Osteoblast (primary cell): ENCODE measurements at regions not wholly inside any gene's neighbourhood (a gene's known extent, or its start where the extent isn't known, plus 50 kb on each side); places are given as distances from the start of the nearest gene placed in this dataset.

ENCODE experiments used
- DNase-seq: peaks from one replicate; pipeline ENCODE4 v3.0.0; 2011; ENCODE audit warnings: low spot score, mixed read lengths; ENCODE audit not compliant: insufficient read length; ENCODE audit errors: missing footprints
- H2AFZ ChIP-seq: 2 replicates; pipeline ENCODE4 v1.6.0; 2011; ENCODE audit warnings: mild to moderate bottlenecking, low read length
- H3K27ac ChIP-seq: 2 replicates; pipeline ENCODE4 v1.5.1; 2011; ENCODE audit warnings: mild to moderate bottlenecking, low read depth, low read length, moderate library complexity
- H3K27me3 ChIP-seq: 2 replicates; pipeline ENCODE4 v1.6.0; 2012; ENCODE audit warnings: mild to moderate bottlenecking, control low read depth, inconsistent platforms, low read length, moderate library complexity; ENCODE audit not compliant: insufficient read depth
- H3K36me3 ChIP-seq: 2 replicates; pipeline ENCODE4 v1.5.1; 2011; ENCODE audit warnings: mild to moderate bottlenecking, low read length, control low read depth, moderate library complexity; ENCODE audit not compliant: insufficient read depth
- H3K4me1 ChIP-seq: 2 replicates; pipeline ENCODE4 v1.5.1; 2011; ENCODE audit warnings: mild to moderate bottlenecking, low read length, control low read depth, moderate library complexity; ENCODE audit not compliant: insufficient read depth
- H3K4me2 ChIP-seq: 2 replicates; pipeline ENCODE4 v1.6.0; 2011; ENCODE audit warnings: mild to moderate bottlenecking, low read length; ENCODE audit not compliant: insufficient read depth
- H3K4me3 ChIP-seq: fragments of 200-600 bp; sonication (generic); 3 replicates; pipeline ENCODE4 v1.5.1; 2012; ENCODE audit warnings: mild to moderate bottlenecking, low read length, inconsistent platforms; ENCODE audit not compliant: insufficient read depth
- H3K79me2 ChIP-seq: 2 replicates; pipeline ENCODE4 v1.6.0; 2012; ENCODE audit warnings: mild to moderate bottlenecking, low read length, control low read depth, inconsistent platforms; ENCODE audit not compliant: insufficient read depth
- H3K9me3 ChIP-seq: 2 replicates; pipeline ENCODE4 v1.5.1; 2011; ENCODE audit warnings: low read depth, low read length, control low read depth
- H4K20me1 ChIP-seq: 2 replicates; pipeline ENCODE4 v1.6.0; 2012; ENCODE audit warnings: mild to moderate bottlenecking, low read length, control low read depth; ENCODE audit not compliant: insufficient read depth
- TF ChIP-seq, protein P1 (sequence below): IDR thresholded peaks from 2 replicates; pipeline ENCODE4 v1.5.1; 2011; ENCODE audit warnings: mild to moderate bottlenecking, low read depth, low read length, moderate library complexity; ENCODE audit errors: extremely low read depth

DNA sequence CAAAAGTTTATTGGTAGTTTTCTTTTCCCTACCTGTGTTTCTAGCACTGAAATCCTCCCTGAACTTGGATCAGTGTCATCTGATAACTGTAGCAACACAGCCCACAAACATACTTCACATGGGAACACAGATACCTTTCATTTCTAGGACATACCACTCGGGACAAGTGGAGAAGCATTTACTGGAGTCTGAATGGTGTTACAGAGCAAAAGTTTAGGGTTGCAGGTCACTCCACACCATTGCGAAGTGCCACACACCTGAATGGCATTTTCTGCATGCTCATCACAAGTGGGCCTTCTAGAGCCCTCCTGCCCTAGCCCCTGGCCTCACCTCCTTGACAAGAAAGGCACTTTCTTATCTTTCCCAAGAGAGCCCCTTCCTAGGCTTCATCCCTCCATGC, 184.8 kb upstream of the PKDCC start:
- Histone ChIP-seq H2AFZ (no peak overlapping the region), H3K4me1 (peaks cover 14% of the 10 kb centered on the region), H3K4me3 (no peak overlapping the region), H3K4me2 (no peak overlapping the region), H3K27ac (no peak overlapping the region), H4K20me1 (no peaks in the 10 kb centered on the region), H3K79me2 (no peaks in the 10 kb centered on the region), H3K27me3 (no peaks in the 10 kb centered on the region), H3K36me3 (no peaks in the 10 kb centered on the region), H3K9me3 (no peaks in the 10 kb centered on the region)
- TF ChIP-seq, protein P1, sequence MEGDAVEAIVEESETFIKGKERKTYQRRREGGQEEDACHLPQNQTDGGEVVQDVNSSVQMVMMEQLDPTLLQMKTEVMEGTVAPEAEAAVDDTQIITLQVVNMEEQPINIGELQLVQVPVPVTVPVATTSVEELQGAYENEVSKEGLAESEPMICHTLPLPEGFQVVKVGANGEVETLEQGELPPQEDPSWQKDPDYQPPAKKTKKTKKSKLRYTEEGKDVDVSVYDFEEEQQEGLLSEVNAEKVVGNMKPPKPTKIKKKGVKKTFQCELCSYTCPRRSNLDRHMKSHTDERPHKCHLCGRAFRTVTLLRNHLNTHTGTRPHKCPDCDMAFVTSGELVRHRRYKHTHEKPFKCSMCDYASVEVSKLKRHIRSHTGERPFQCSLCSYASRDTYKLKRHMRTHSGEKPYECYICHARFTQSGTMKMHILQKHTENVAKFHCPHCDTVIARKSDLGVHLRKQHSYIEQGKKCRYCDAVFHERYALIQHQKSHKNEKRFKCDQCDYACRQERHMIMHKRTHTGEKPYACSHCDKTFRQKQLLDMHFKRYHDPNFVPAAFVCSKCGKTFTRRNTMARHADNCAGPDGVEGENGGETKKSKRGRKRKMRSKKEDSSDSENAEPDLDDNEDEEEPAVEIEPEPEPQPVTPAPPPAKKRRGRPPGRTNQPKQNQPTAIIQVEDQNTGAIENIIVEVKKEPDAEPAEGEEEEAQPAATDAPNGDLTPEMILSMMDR: no peak
- no peak for DNase-seq

GRCh38 chr2:41865263-41865662, 182.6 kb upstream of the PKDCC start:
- peaks cover 8% of the 10 kb centered on the region for H3K4me1 ChIP-seq
- H4K20me1 ChIP-seq: no peaks in the 10 kb centered on the region
- no peaks in the 10 kb centered on the region for H3K79me2 ChIP-seq
- no peak overlapping the region for H2AFZ ChIP-seq
- no peak overlapping the region for H3K27ac ChIP-seq
- H3K36me3 ChIP-seq: no peaks in the 10 kb centered on the region
- TF ChIP-seq, protein P1: no peak
- peak; percentile 31 for DNase-seq
- no peak overlapping the region for H3K4me3 ChIP-seq
- no peaks in the 10 kb centered on the region for H3K9me3 ChIP-seq
- H3K4me2 ChIP-seq: no peak overlapping the region
- H3K27me3 ChIP-seq: peaks cover 1% of the 10 kb centered on the region

DNA sequence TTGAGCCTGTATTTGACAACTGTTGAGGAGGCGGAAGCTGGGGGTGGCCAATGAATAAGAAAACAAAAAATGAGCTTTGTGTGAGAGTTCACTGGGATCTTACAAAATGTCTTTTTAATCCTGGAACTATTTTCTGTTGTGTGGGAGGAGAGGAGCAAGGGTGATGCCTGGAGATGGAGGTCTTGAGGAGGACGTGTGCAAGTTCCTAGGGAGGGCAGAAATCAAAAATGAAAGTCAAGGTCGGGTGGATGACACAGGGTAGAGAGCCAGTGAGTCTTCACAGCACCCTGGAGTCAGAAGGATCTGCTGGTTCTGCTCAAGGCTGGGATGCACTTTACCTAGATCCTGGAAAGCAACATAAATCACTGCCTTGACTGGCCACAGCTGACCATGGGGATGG, 180.3 kb upstream of the PKDCC start:
- H3K4me3 ChIP-seq: peak overlapping the region; percentile 9
- H3K4me2 ChIP-seq: peak overlapping the region; percentile 77
- H3K4me1 ChIP-seq: peaks cover 16% of the 10 kb centered on the region
- H3K79me2 ChIP-seq: no peaks in the 10 kb centered on the region
- no peaks in the 10 kb centered on the region for H4K20me1 ChIP-seq
- TF ChIP-seq, protein P1: no peak
- H3K9me3 ChIP-seq: no peaks in the 10 kb centered on the region
- no peak overlapping the region for H3K27ac ChIP-seq
- no peaks in the 10 kb centered on the region for H3K36me3 ChIP-seq
- peak; percentile 42 for DNase-seq
- peak overlapping the region; percentile 78 for H2AFZ ChIP-seq
- H3K27me3 ChIP-seq: peaks cover 3% of the 10 kb centered on the region

DNA sequence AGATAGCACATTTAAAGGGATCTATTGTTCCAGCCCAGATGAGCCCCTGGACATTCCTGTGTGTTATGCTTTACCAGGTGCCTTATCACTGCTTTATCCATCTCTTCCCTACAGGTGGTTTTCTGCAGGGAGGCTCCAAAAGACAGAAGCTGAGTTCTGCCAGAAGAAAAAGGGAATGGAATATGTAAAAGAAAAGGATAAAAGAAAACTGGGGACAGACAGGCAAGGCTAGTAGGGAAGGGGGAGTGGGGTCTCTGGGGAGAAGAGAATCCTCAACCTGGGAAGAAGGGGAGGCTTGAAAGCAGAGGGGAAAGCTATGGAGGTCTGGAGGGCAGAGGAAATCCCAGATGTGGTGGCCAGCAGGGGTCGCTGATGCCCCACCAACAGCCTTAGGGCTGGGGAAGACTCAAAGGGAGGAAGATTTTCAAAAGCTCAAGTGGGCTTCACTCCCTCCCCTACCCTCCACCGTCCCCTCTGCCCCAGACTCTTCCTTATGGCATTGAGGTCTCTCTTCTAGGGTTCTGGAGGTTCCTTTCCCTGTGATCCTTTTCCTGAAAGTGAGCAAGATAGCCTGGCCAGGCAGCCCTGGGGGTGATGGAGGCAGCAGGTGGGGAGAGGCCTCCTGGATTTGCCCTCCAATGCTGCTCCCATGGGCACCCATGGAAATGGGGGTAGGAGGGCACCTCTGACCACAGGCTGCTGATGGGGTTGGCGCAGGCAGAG, 178.1 kb upstream of the PKDCC start:
- peak; percentile 86 for DNase-seq
- H3K27me3 ChIP-seq: peaks cover 3% of the 10 kb centered on the region
- H3K79me2 ChIP-seq: no peaks in the 10 kb centered on the region
- TF ChIP-seq, protein P1: peak; percentile 88
- no peaks in the 10 kb centered on the region for H4K20me1 ChIP-seq
- H3K4me1 ChIP-seq: peaks cover 21% of the 10 kb centered on the region
- no peak overlapping the region for H3K4me3 ChIP-seq
- H3K9me3 ChIP-seq: no peaks in the 10 kb centered on the region
- H3K36me3 ChIP-seq: no peaks in the 10 kb centered on the region
- H2AFZ ChIP-seq: no peak overlapping the region
- H3K4me2 ChIP-seq: no peak overlapping the region
- H3K27ac ChIP-seq: no peak overlapping the region
